ENCODE measurements at regions not wholly inside any gene's neighbourhood (a gene's known extent, or its start where the extent isn't known, plus 50 kb on each side); places are given as distances from the start of the nearest gene placed in this dataset.

GRCh38 chr20:40894237-40894630 is 134.4 kb upstream of the TOP1 start:
- TF ChIP-seq CREB5 (CRISPR knock-in tag; IDR thresholded peaks at IDR 0.05; ENCODE audit: low read depth) (no peak), ZNF70 (CRISPR knock-in tag; IDR thresholded peaks at IDR 0.05) (no peak), CSRNP3 (CRISPR knock-in tag; IDR thresholded peaks at IDR 0.05) (no peak), ESRRG (CRISPR knock-in tag; IDR thresholded peaks at IDR 0.05) (no peak), ARNTL (CRISPR knock-in tag; IDR thresholded peaks at IDR 0.05; ENCODE audit: borderline replicate concordance, low read depth) (no peak), ZFP30 (CRISPR knock-in tag; IDR thresholded peaks at IDR 0.05) (no peak), TCF4 (CRISPR knock-in tag; IDR thresholded peaks at IDR 0.05; ENCODE audit: borderline replicate concordance) (no peak), TOX (CRISPR knock-in tag; IDR thresholded peaks at IDR 0.05; ENCODE audit: borderline replicate concordance) (no peak), PATZ1 (CRISPR knock-in tag; IDR thresholded peaks at IDR 0.05; ENCODE audit: borderline replicate concordance) (no peak)
